ENCODE measurements at regions not wholly inside any gene's neighbourhood (a gene's known extent, or its start where the extent isn't known, plus 50 kb on each side); places are given as distances from the start of the nearest gene placed in this dataset.

GRCh38 chr2:53511549-53511948 is 256.1 kb upstream of the CHAC2 start:
- TF ChIP-seq CTCF (IDR thresholded peaks at IDR 0.05), result no peak
- no peak for TF ChIP-seq USF2 (IDR thresholded peaks at IDR 0.05)
- TF ChIP-seq HMGXB4 (CRISPR knock-in tag; IDR thresholded peaks at IDR 0.05; ENCODE audit: borderline replicate concordance), result no peak
- TF ChIP-seq POLR2A (IDR thresholded peaks at IDR 0.05; ENCODE audit: low read length), result no peak
- no peak for TF ChIP-seq E2F6 (IDR thresholded peaks at IDR 0.05; ENCODE audit: borderline replicate concordance, low read depth)
- TF ChIP-seq CHD2 (IDR thresholded peaks at IDR 0.05; ENCODE audit: low read length, partially characterized antibody), result no peak
- TF ChIP-seq ZFP36 (IDR thresholded peaks at IDR 0.05; ENCODE audit: borderline replicate concordance, partially characterized antibody), result no peak

Measured in A549 (cell line).